Stimulated activated CD4-positive, alpha-beta T cell treated with anti-CD3 and anti-CD28 coated beads, Interleukin-4, amount 100 ng/mL, for 4 hours (primary cell): ENCODE measurements at regions not wholly inside any gene's neighbourhood (a gene's known extent, or its start where the extent isn't known, plus 50 kb on each side); places are given as distances from the start of the nearest gene placed in this dataset.
"Not testable (repeated sequence)": the region's sequence is repeated elsewhere in the genome, so short reads cannot be mapped to it uniquely, and the experiment has no call there.

Experiments used
- DNase-seq, 2 experiments: peaks; one replicate each; pipeline ENCODE4 v3.0.0-alpha.2; 2020

DNA sequence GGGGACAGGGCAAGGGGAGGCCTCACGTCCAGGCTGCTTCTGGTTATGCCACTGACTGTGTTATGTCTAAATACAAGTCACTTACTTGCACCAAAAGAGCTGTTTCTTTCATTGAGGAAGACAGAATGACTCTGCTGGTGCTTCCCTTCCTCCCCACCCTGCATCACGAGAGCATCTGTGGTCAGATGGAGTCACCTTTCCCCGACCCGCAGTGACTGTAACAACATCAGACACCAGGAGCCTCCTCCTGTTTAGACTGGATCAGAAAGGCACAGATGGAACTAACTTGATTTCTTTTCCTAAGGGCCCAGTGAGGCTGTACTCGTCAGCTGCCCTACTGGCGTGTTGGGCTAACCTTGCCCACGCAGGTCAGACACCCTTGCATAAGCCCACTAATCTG, 90.3 kb upstream of the ZNF536 start:
- DNase-seq: no peak

- DNase-seq: no peak
These were observed 88.6 kb upstream of the ZNF536 start for GRCh38 chr19:30283556-30283955.

GRCh38 chr19:30284209-30284608, 88.0 kb upstream of the ZNF536 start:
- no peak for DNase-seq

DNA sequence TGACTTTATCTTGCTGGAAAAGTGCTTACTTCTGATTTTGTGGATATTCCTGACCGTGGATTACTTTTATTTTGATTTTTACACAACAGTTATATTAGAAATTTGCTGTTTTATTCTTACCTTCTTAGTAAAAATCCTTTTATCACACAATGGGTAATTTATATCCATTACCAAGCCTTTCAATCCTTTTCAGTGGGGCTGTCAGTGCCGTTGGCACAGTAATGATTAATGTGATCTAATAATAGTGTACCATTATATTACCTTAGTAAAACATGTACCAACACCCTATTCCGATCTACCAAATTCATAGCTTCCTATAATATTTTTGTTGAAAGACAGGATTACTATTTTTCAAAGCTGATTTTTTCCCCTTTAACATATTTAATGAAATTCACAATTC, 87.3 kb upstream of the ZNF536 start:
- DNase-seq: no peak

DNA sequence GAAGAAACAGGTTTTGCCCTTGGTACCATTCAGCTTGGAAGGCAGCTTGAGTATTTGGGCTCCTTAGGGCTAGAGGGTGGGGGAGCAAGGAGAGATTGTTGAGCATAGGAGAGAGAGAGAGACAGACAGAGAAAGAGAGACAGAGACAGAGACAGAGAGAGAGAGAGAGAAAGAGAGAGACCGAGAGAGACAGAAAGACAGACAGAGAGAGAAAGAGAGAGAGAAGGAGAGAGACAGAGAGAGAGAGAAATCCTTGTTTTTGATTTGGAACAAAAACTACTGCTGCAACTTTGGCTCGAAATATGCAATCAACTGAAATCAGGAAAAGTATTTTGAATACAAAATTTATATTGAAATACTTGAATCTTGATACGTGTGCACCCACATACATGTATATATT, 85.8 kb upstream of the ZNF536 start:
- no peak for DNase-seq

DNA sequence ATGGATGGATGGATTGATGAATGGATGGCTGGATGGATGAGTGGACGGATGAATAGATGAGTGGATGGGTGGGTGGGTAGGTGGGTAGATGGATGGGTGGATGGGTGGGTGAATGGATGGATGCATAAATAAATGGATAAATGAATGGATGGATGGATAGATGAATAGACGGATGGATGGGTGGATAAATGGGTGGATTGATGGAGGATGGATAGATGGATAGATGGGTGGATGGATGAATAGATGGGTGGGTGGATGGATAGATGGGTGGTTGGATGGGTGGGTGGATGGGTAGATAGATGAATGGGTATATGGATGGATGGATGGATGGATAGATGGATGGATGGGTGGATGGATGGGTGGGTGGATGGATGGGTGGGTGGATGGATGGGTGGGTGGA, 84.9 kb upstream of the ZNF536 start:
- no peak for DNase-seq

DNA sequence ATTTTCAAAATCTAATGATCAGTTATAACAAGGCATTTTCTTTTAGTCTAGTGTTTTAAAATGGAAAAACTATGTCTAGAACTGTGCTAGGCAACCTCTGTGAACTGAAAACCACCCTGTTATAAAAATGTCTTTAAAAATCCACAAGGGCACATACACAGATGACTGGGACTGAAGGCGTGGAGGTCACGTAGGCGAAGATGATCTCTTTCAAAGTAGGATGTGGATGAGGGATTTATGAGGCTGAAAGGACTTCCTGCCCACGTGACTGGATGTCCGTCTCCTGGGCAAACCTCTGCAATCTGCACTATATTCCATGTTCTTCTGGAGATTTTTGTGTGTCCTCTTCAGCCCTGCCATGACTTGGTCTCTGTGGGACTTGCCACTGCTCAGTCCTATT, 84.2 kb upstream of the ZNF536 start:
- DNase-seq: no peak

GRCh38 chr19:30288911-30289310, 83.3 kb upstream of the ZNF536 start:
- DNase-seq: no peak

DNA sequence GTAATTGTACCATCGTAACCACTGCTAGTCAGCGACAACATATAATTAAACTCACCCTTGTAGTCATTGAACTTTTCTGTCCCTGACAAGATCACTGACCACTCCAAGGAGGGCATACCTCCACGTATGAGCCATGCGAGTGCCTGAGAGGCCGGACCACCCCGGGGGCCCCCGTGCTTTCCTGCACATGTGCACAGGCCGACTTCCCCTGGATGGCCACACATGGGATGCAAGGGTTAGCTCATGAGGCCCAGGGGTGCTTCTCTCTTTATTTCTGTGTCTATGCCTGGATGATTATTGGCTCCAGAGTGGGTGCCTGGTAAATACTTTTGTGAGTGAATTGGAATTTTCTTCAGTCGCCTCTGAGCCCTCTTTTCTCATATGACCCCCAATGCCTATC, 82.8 kb upstream of the ZNF536 start:
- no peak for DNase-seq

- DNase-seq: not testable (repeated sequence)
These were observed 81.4 kb upstream of the ZNF536 start for GRCh38 chr19:30290805-30291204.

DNA sequence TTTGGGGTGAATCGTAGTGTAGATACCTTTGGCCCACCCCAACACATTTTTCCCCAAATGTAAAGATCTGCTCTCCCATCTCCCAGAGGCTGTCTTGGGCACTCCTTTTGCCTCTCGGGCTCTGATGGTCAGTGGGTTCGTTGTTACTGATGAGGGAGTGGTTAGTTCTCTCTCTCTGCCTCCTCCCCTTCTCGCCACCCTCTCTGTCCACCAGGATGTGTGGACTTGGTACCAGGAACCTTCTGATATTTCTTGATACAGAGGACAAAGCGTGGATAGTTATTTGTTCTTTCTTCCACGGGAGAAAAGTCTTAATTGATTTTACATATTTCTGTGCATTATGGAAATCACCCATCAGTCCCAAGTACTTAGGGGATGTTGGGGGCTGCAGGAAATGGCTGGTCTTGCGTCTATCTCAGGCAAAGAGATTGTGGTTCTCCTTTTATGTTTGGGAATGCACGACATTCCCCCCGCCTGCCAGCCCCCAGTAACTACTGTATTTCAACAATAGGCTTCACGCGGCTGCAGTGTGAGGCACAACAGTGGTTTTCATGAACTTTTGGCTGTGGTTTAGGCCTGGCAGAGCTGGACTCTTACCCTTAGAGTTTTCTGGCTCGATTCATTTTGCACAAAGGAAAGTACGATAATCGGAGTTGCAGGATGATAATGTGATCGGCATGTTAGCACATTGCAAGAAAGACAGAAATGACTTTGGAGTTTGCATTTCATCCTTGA, 79.0 kb upstream of the ZNF536 start:
- DNase-seq: no peak

- no peak for DNase-seq
These were observed 74.2 kb upstream of the ZNF536 start for GRCh38 chr19:30297969-30298368.

DNA sequence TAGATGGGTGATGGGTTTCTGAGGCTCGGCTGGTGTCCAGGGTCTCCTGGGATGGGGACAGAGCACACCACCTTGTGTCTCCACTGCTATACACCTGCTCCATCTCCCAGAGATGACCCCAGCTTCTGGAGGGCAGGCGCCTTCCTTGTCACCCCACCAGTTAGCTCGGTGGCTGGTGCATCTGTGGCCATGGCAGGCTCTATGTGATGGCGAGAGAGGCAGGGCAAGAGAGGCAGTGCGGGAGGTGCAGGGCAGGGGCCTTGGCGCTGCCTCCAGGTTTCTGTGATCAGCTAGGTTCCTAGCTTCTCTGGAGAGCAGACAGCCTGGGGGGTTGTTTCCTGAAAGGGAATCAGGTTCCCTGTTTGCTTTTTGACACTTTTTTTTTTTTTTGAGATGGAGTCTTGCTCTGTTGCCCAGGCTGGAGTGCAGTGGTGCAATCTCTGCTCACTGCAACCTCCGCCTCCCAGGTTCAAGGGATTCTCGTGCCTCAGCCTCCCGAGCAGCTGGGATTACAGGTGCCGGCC, 69.0 kb upstream of the ZNF536 start:
- DNase-seq: no peak

DNA sequence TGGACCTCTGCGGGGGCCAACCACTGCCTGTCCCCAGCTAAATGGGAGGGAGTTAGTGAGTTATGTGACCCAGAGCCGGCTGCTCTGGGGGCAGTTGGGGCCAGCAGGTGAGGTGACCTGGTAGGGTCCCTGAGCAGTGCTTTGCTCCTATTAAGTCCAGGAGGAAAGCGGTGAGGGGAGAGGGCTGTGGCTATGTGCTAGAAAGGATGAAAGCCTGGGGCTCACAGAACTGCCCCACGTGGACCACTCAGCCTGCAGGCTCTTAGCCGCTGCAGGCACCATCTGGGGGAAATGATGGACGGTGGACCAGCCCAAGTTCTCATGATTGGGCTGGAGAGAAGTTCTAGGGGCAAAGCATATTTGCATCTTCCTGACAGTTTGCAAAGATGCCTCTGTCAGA, 67.6 kb upstream of the ZNF536 start:
- no peak for DNase-seq

GRCh38 chr19:30305346-30306060, 66.7 kb upstream of the ZNF536 start:
- DNase-seq: no peak

DNA sequence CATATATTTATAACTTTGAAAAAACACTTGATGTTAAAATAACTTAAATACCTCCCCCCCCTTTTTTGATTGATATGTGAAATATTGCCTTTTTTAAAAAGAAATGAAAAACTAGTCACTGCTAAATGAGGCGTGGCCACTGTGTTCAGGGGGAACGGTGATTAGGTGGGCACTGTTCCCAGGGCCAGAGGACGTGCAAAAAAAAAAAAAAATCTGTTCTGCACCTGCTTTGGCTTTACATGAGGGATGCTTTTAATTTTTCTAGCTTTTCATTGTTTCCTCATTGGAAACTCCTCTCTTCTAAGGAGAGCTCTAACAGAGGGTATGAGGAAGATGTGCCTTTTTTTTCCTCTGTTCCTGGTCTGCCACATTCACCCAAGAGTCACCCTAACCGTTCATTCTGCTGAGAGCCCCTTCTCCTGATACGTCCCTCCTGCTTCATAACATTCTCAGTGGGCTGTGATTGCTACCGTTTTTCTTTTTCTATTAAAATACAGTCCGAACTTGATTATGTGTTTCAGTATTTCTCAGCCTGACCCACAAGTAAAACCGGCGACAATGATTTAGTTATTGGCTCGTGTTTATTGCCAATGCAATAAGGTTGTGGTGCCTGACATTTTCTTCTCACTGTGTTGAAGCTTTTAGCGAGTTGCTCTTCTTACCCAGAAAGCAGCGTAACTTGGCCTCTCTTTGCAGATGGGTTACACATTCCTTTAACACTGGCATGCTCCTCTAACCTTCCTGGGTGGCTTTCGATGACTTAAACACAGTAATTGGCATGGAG, 64.8 kb upstream of the ZNF536 start:
- no peak for DNase-seq

DNA sequence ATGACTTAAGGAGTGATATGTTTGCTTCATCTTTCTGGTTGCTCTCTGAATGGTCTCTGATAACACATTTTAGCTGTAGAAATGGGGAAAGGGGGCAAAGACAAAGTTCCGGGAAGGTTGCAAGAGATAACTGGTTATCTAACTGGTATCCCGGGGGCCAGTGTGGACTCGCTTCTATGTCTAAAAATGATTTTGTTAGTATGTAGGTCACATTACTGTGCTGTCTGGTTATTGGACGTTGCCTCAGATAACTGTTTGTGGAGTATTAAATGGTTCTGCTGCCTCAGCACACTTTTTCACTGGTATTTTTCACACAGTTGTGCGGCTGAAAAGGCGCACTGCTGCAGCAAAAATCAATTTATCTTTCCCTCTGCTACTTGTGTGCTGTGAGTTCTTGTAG, 63.0 kb upstream of the ZNF536 start:
- no peak for DNase-seq

DNA sequence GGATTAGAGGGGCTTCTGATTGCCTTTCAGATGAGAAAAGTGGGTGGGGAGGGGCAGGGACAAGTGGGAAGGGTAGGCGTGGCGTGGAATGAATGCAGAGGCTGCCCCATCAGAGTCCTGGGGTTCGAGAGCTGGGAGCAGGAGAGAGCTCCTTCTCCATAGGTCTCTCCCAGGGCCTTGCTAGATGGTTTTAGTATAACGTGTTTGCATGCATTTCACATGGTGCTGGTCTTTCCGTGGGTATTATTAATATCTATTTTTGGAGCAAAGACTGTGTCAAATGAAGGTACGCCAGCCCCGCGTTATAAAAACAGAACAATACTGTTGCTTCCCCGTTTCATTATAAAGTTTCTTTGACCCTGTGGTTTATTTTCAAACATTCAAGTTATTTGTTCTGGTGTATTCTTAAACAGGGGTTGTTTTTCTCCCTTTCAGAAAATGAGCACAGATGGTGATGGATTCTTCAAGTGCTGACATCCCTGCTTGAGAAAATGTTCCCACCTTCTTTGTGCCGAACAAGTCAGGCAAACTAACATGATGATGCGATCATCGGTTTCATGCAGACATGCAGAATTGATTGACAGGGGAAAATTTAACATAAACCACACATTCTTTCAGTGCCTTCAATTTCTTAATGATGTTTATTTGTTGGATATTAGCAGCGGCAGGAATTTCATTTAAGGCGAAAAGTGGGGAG, 62.1 kb upstream of the ZNF536 start:
- no peak for DNase-seq

GRCh38 chr19:30310602-30311263, 61.5 kb upstream of the ZNF536 start:
- no peak for DNase-seq

DNA sequence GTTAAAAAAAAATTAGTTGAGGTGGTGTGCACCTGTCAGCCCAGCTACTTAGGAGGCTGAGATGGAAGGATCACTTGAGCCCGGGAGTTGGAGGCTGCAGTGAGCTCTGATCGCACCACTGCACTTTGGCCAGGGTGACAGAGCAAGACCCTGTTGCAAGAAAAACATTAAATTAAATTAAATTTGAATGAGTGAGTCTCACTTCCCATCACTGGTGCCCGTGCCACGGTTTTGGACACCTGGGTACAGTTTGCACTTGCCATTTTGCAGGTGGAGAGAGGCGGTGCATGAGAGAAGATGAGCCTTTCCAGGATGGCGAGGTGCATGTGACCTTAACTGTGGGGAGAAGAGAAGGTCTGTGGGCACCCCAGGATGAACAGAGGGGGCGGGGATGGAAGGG, 60.3 kb upstream of the ZNF536 start:
- no peak for DNase-seq

GRCh38 chr19:30312582-30313352, 59.4 kb upstream of the ZNF536 start:
- no peak for DNase-seq

GRCh38 chr19:30313353-30313750, 58.8 kb upstream of the ZNF536 start:
- DNase-seq: no peak
